ENCODE measurements at regions not wholly inside any gene's neighbourhood (a gene's known extent, or its start where the extent isn't known, plus 50 kb on each side); places are given as distances from the start of the nearest gene placed in this dataset.

GRCh38 chr7:109259151-109259550 is 689.5 kb downstream of the DNAJB9 start:
- DNase-seq (ENCODE audit: insufficient read length, low spot score) = no peak
- no peak for TF ChIP-seq CTCF (IDR thresholded peaks at IDR 0.05; ENCODE audit: insufficient read depth, missing control alignments)
- no peak for FAIRE-seq

- no peak for DNase-seq (ENCODE audit: insufficient read length, low spot score)
- TF ChIP-seq CTCF (IDR thresholded peaks at IDR 0.05; ENCODE audit: insufficient read depth, missing control alignments) = no peak
- no peak for FAIRE-seq
Measured at GRCh38 chr7:109261781-109262180, 692.1 kb downstream of the DNAJB9 start.

GRCh38 chr7:109266610-109267009 is 696.9 kb downstream of the DNAJB9 start:
- DNase-seq (ENCODE audit: insufficient read length, low spot score) = no peak
- TF ChIP-seq CTCF (IDR thresholded peaks at IDR 0.05; ENCODE audit: insufficient read depth, missing control alignments) = no peak
- no peak for FAIRE-seq

- TF ChIP-seq CTCF (IDR thresholded peaks at IDR 0.05; ENCODE audit: insufficient read depth, missing control alignments) = no peak
- no peak for FAIRE-seq
Measured at GRCh38 chr7:109276348-109276747, 706.7 kb downstream of the DNAJB9 start.

GRCh38 chr7:109282726-109283125 is 713.1 kb downstream of the DNAJB9 start:
- FAIRE-seq (no peak), DNase-seq (ENCODE audit: insufficient read length, low spot score) (no peak)
- no peak for TF ChIP-seq CTCF (IDR thresholded peaks at IDR 0.05; ENCODE audit: insufficient read depth, missing control alignments)

More at GRCh38 chr7:109276348-109276747, 706.7 kb downstream of the DNAJB9 start:
- no peak for DNase-seq (ENCODE audit: insufficient read length, low spot score)

- TF ChIP-seq CTCF (IDR thresholded peaks at IDR 0.05; ENCODE audit: insufficient read depth, missing control alignments) = no peak
- no peak for DNase-seq (ENCODE audit: insufficient read length, low spot score)
- no peak for FAIRE-seq
Measured at GRCh38 chr7:109284943-109285342, 715.3 kb downstream of the DNAJB9 start.

- FAIRE-seq (no peak), DNase-seq (ENCODE audit: insufficient read length, low spot score) (no peak)
- no peak for TF ChIP-seq CTCF (IDR thresholded peaks at IDR 0.05; ENCODE audit: insufficient read depth, missing control alignments)
Measured at GRCh38 chr7:109295158-109295557, 725.5 kb downstream of the DNAJB9 start.
